Spleen (tissue), 11 donors: ENCODE measurements at regions not wholly inside any gene's neighbourhood (a gene's known extent, or its start where the extent isn't known, plus 50 kb on each side); places are given as distances from the start of the nearest gene placed in this dataset.
"Not testable (repeated sequence)": the region's sequence is repeated elsewhere in the genome, so short reads cannot be mapped to it uniquely, and the experiment has no call there.

Experiments
- DNase-seq: peaks from one replicate; pipeline ENCODE4 v3.0.0-alpha.2; 2020
- H3K27ac ChIP-seq, 8 donors: fragments of 200-600 bp; sonication (generic) in 7 of 8; 1 replicate in 4 of 8; 2 replicates in 4 of 8; pipeline versions ENCODE4 v1.5.0 to v1.8.0; 2016 to 2021; ENCODE audit warnings: inconsistent platforms in 4 of 8, mild to moderate bottlenecking in 4 of 8, moderate library complexity in 1 of 8
- H3K27me3 ChIP-seq, 7 donors: fragments of 200-600 bp; sonication (generic) in 6 of 7; replicated peaks in 1 of 7; 1 replicate in 4 of 7; 2 replicates in 3 of 7; pipeline versions ENCODE4 v1.5.0 to v1.8.0; 2016 to 2021; ENCODE audit warnings: inconsistent platforms in 3 of 7, mild to moderate bottlenecking in 1 of 7
- H3K36me3 ChIP-seq, 6 donors: fragments of 200-600 bp; sonication (generic) in 5 of 6; 1 replicate in 4 of 6; 2 replicates in 2 of 6; pipeline versions ENCODE4 v1.5.0 to v1.8.0; 2016 to 2021; ENCODE audit warnings: inconsistent platforms in 2 of 6
- H3K4me1 ChIP-seq, 6 donors: fragments of 200-600 bp; sonication (generic) in 5 of 6; 1 replicate in 3 of 6; 2 replicates in 3 of 6; pipeline versions ENCODE4 v1.5.0 to v1.8.0; 2016 to 2021; ENCODE audit warnings: inconsistent platforms in 3 of 6
- H3K4me3 ChIP-seq, 8 donors: fragments of 200-600 bp; sonication (generic) in 7 of 8; 1 replicate in 4 of 8; 2 replicates in 4 of 8; pipeline versions ENCODE4 v1.5.0 to v1.8.0; 2016 to 2021; ENCODE audit warnings: inconsistent platforms in 4 of 8, mild to moderate bottlenecking in 4 of 8, moderate library complexity in 2 of 8
- H3K9me3 ChIP-seq, 8 donors: fragments of 200-600 bp; sonication (generic) in 7 of 8; 1 replicate in 4 of 8; 2 replicates in 4 of 8; pipeline versions ENCODE4 v1.5.0 to v1.8.0; 2016 to 2021; ENCODE audit warnings: inconsistent platforms in 4 of 8
- CTCF ChIP-seq, 11 experiments: fragments of 200-600 bp in 7 of 11; fragments of 450-650 bp in 4 of 11; sonication (generic) in 4 of 11; IDR thresholded peaks in 8 of 11; conservative IDR thresholded peaks in 3 of 11; 1 replicate in 7 of 11; 2 replicates in 4 of 11; pipeline versions ENCODE4 v1.4.0 to v1.8.0; 2016 to 2021; ENCODE audit warnings: antibody characterized with exemption in 11 of 11, inconsistent platforms in 4 of 11, mild to moderate bottlenecking in 1 of 11
- POLR2A ChIP-seq, 3 donors: fragments of 450-650 bp; IDR thresholded peaks; one replicate each; pipeline ENCODE4 v1.5.1; 2017; ENCODE audit warnings: antibody characterized with exemption in 3 of 3, mild to moderate bottlenecking in 1 of 3
- POLR2AphosphoS5 ChIP-seq, 3 donors: sonication (generic); formaldehyde crosslinking; IDR thresholded peaks; one replicate each; pipeline ENCODE4 v1.5.1; 2017; ENCODE audit warnings: antibody characterized with exemption in 3 of 3
- WGBS, 5 donors: extraction: QIAGEN DNeasy Blood & Tissue Kit in 3 of 5; methylation state at CpG; one replicate each; pipeline versions ENCODE4 v1.1.5 to v1.1.7; 2013 to 2018; 5-methylcytosine and 5-hydroxymethylcytosine counted together
- intact Hi-C: fragments of 100-400 bp; cut with DNase I; formaldehyde crosslinking; loops from one replicate; pipeline ENCODE4 v1.15.0; 2023; ENCODE audit warnings: low total_unique reads
- donor health status: healthy with polysubstance abuse.
- donor health status: DM: no; HTN: no; CAD: no; lungs with moderate emphysema.
- donor health status: DM: no; HTN: no; CAD: no.
- donor health status: Bipolar disorder and iron deficiency.
- donor health status: healthy.
- donor health status: DM: no; HTN: no; CAD: no.
- donor health status: DM: yes; HTN: yes; CAD: no.

DNA sequence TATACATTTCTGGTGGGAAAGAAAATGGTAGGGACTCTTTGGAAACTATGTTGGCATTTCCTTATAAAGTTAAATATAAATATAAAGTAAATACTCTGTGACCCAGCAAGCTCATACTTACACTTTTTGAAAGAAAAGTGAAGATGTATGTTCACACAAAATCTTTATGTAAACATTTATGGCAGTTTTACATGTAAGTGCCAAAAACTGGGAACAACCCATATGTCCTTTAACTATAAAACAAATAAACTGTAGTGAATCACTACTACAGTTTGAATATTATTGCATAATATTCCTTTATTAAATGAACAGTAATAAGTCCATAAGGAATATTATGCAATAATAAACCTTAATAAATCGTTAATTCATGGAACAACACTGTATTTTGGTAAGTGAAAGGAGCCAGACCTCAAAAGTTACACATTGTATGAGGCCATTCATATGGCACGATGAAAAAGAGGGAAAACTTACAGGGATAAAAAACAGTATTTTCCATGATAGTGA is 1660.3 kb upstream of the LRRTM3 start:
- DNase-seq, result no peak
- Histone ChIP-seq H3K9me3 (peaks cover 0 to 20% (median 8%) of the 10 kb centered on the region in 8 donors), H3K27ac (no peak overlapping the region), H3K36me3 (no peaks in the 10 kb centered on the region), H3K4me1 (no peaks in the 10 kb centered on the region), H3K27me3 (no peaks in the 10 kb centered on the region), H3K4me3 (no peak overlapping the region)
- 67 to 89% (median 70%) methylated on average over 2 of the region's 2 CpGs for WGBS, 5 donors
- intact Hi-C loops, result no loop called here
- TF ChIP-seq CTCF (IDR thresholded peaks at IDR 0.05 in 8 of 11, conservative IDR thresholded peaks at IDR 0.05 in 3 of 11) (no peak), POLR2AphosphoS5 (IDR thresholded peaks at IDR 0.05) (no peak)

DNA sequence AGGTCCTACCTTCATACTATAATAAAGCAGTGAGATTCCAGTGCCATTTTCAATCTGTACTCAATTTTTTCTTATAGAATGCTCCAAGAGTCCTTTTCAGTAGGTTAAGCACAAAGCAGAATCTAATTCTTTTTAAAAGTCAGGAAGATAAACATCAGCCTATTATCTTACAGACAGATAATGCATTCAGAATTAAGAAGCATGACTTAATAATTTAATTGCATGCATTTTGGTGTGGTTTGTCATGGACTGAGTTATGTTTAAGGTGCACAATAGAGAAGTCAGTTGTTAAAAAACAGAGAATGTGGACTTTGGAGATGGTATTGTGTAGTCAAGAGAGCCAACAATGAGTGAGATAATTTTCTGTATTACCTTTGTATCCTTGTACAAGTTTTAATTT is 1656.3 kb upstream of the LRRTM3 start:
- H3K36me3 ChIP-seq, H3K4me1 ChIP-seq, H3K27me3 ChIP-seq, DNase-seq, intact Hi-C loops, H3K4me3 ChIP-seq, H3K27ac ChIP-seq, H3K9me3 ChIP-seq: not testable (repeated sequence)

DNA sequence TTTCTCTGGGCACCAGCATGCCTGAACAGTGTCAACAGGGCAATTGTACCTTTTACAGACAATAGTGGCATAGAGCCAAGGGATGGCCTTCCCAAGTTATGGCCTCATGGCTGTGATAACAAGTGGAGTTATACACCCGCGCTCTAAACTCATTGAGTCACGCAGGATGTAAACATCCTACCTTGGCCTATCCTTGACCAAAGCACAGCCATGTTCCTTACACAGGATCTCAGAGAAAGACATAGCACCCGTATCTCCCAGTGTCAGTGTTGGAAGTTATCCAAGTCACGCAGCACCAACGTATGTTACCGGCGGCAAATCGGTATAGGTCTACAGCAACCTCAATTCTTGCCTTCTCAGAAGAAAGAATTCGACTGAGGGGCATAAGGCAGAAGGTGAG is 1654.9 kb upstream of the LRRTM3 start:
- TF ChIP-seq POLR2AphosphoS5 (IDR thresholded peaks at IDR 0.05) (no peak), CTCF (IDR thresholded peaks at IDR 0.05 in 8 of 11, conservative IDR thresholded peaks at IDR 0.05 in 3 of 11) (no peak), POLR2A (IDR thresholded peaks at IDR 0.05) (no peak)
- intact Hi-C loops, result no loop called here
- Histone ChIP-seq H3K27ac (no peak overlapping the region), H3K4me3 (no peak overlapping the region), H3K27me3 (no peaks in the 10 kb centered on the region), H3K36me3 (no peaks in the 10 kb centered on the region), H3K9me3 (peaks cover 0 to 7% (median 0%) of the 10 kb centered on the region in 8 donors), H3K4me1 (no peaks in the 10 kb centered on the region)
- WGBS, 5 donors, result 86 to 92% (median 89%) methylated on average over 10 of the region's 10 CpGs
- no peak for DNase-seq

DNA sequence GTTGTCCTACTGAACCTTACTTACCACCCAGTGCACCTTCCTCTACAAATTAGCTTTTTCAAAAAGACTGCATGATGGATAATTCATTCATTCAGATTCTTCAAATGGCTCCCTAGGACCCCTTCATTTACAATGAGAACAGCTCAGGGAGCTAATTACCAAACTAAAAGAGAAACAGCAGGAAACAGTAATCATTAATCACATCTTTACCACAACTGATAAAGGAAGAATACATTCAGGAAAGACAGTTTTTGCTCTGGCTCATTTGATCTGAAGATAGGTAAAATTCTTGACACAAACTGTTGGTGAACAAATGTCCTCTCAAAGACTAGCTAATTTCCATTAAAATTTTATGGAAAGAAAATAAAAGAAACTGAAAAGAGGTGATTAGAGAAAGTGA is 1652.7 kb upstream of the LRRTM3 start:
- peaks cover 0 to 10% (median 3%) of the 10 kb centered on the region in 8 donors for H3K9me3 ChIP-seq
- H3K4me1 ChIP-seq, result no peaks in the 10 kb centered on the region
- H3K27me3 ChIP-seq, result no peaks in the 10 kb centered on the region
- no peak overlapping the region for H3K27ac ChIP-seq
- no peak overlapping the region for H3K4me3 ChIP-seq
- no peak for DNase-seq
- no peaks in the 10 kb centered on the region for H3K36me3 ChIP-seq
- no peak for TF ChIP-seq POLR2AphosphoS5 (IDR thresholded peaks at IDR 0.05)
- no peak for TF ChIP-seq CTCF (IDR thresholded peaks at IDR 0.05 in 8 of 11, conservative IDR thresholded peaks at IDR 0.05 in 3 of 11)
- TF ChIP-seq POLR2A (IDR thresholded peaks at IDR 0.05), result no peak
- intact Hi-C loops, result no loop called here

- no peaks in the 10 kb centered on the region for H3K27me3 ChIP-seq
- no peaks in the 10 kb centered on the region for H3K4me1 ChIP-seq
- 56 to 91% (median 77%) methylated on average over 4 of the region's 4 CpGs for WGBS, 5 donors
- intact Hi-C loops, result no loop called here
- H3K9me3 ChIP-seq, result peaks cover 0 to 32% (median 24%) of the 10 kb centered on the region in 8 donors
- H3K36me3 ChIP-seq, result no peaks in the 10 kb centered on the region
- no peak for DNase-seq
- H3K4me3 ChIP-seq, result no peak overlapping the region
- no peak overlapping the region for H3K27ac ChIP-seq
- no peak for TF ChIP-seq POLR2A (IDR thresholded peaks at IDR 0.05)
- TF ChIP-seq POLR2AphosphoS5 (IDR thresholded peaks at IDR 0.05), result no peak
- no peak for TF ChIP-seq CTCF (IDR thresholded peaks at IDR 0.05 in 8 of 11, conservative IDR thresholded peaks at IDR 0.05 in 3 of 11)
Observed at GRCh38 chr10:65275296-65275695, 1650.5 kb upstream of the LRRTM3 start.
